Activated naive CD8-positive, alpha-beta T cell (primary cell): ENCODE measurements at regions not wholly inside any gene's neighbourhood (a gene's known extent, or its start where the extent isn't known, plus 50 kb on each side); places are given as distances from the start of the nearest gene placed in this dataset.
"Not testable (repeated sequence)": the region's sequence is repeated elsewhere in the genome, so short reads cannot be mapped to it uniquely, and the experiment has no call there.

ENCODE experiments used
- H3K27ac Mint-ChIP-seq: one replicate; pipeline ENCODE4 v1.8.0; 2021; ENCODE audit warnings: mixed read lengths
- H3K27me3 Mint-ChIP-seq: one replicate; pipeline ENCODE4 v1.8.0; 2021; ENCODE audit warnings: mixed read lengths
- H3K36me3 Mint-ChIP-seq: one replicate; pipeline ENCODE4 v1.8.0; 2021; ENCODE audit warnings: mixed read lengths
- H3K4me1 Mint-ChIP-seq: one replicate; pipeline ENCODE4 v1.8.0; 2021; ENCODE audit warnings: low read depth, mixed read lengths
- H3K4me3 Mint-ChIP-seq: one replicate; pipeline ENCODE4 v1.8.0; 2021; ENCODE audit warnings: mild to moderate bottlenecking, mixed read lengths
- H3K9me3 Mint-ChIP-seq: one replicate; pipeline ENCODE4 v1.8.0; 2021; ENCODE audit warnings: low read depth, mixed read lengths

DNA sequence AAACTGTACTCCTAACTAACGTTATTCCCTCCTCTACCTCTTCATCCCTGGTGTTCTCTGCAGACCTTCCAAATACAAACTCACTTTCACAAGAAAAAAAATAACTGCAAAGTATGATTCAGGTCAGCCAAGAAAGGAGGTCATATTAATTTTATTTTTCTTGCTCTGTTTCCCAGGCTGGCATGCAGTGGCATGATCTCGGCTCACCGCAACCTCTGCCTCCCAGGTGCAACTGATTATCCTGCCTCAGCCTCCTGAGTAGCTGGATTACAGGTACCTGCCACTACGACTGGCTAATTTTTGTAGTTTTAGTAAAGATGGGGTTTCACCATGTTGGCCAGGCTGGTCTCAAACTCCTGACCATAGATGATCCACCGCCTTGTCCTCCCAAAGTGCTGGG, 156.6 kb downstream of the CHIC2 start:
- Mint-ChIP-seq H3K4me1 (peaks cover 16% of the 10 kb centered on the region), H3K27ac (no peak overlapping the region), H3K4me3 (no peak overlapping the region), H3K36me3 (no peaks in the 10 kb centered on the region), H3K9me3 (no peaks in the 10 kb centered on the region), H3K27me3 (peaks cover 42% of the 10 kb centered on the region)

- Mint-ChIP-seq H3K27me3 (peaks cover 42% of the 10 kb centered on the region), H3K27ac (no peak overlapping the region)
Observed at GRCh38 chr4:53906606-53907190, 157.7 kb downstream of the CHIC2 start.

GRCh38 chr4:53905941-53906377, 158.4 kb downstream of the CHIC2 start:
- H3K36me3 Mint-ChIP-seq: no peaks in the 10 kb centered on the region
- no peak overlapping the region for H3K27ac Mint-ChIP-seq
- peaks cover 42% of the 10 kb centered on the region for H3K27me3 Mint-ChIP-seq
- peaks cover 16% of the 10 kb centered on the region for H3K4me1 Mint-ChIP-seq
- peak overlapping the region; percentile 72 for H3K4me3 Mint-ChIP-seq
- no peaks in the 10 kb centered on the region for H3K9me3 Mint-ChIP-seq

More at GRCh38 chr4:53906606-53907190, 157.7 kb downstream of the CHIC2 start:
- peaks cover 16% of the 10 kb centered on the region for H3K4me1 Mint-ChIP-seq
- no peaks in the 10 kb centered on the region for H3K9me3 Mint-ChIP-seq
- H3K36me3 Mint-ChIP-seq: no peaks in the 10 kb centered on the region
- H3K4me3 Mint-ChIP-seq: no peak overlapping the region

DNA sequence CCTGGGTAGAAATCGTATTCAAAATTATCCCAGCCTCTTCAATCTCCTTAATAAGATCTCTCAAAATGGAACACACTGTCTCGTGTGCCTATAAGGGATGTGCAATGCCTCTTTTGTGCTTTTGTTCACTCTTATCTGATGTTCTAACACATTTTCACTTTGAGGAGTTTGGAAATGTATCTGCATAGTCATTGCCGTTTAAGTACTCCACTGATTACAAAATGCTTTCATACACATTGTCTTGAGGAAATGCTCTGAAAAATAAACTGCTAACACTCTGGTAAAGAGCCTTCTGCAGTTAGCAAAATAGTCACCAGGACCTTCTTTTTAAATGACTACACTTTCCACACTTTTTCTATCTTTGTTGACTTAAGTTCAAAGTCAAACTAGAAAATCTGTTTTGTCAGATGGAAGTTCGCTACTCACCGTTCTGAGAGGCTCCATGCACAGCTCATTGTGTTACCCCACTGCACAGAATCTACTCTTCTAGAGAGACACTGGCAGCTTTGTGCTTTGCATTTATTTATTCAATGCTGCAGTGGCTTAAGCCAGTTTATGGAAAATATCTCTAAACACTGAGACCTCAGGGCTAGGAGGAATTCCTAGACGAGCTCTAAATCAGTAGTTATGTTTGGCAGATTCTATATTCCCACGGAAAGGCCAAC, 159.0 kb downstream of the CHIC2 start:
- no peaks in the 10 kb centered on the region for H3K9me3 Mint-ChIP-seq
- H3K27ac Mint-ChIP-seq: no peak overlapping the region
- no peaks in the 10 kb centered on the region for H3K36me3 Mint-ChIP-seq
- H3K4me1 Mint-ChIP-seq: peaks cover 16% of the 10 kb centered on the region
- H3K4me3 Mint-ChIP-seq: no peak overlapping the region
- peaks cover 38% of the 10 kb centered on the region for H3K27me3 Mint-ChIP-seq

DNA sequence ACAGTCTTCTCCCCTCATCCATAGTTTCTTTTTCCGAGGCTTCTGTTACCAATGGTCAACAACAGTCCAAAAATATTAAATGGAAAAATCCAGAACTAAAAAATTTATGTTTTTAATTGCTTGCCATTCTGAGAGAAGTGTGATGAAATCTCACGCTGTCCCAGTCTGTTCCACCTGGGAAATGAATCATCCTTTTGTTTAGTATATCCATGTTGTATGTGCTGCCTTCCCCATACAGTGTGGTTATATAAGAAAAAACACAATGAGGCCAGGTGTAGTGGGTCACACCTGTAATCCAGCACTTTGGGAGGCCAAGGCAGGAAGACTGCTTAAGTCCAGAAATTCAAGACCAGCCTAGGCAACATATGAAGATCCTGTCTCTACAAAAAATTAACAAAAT, 161.6 kb downstream of the CHIC2 start:
- H3K9me3 Mint-ChIP-seq: no peaks in the 10 kb centered on the region
- peaks cover 28% of the 10 kb centered on the region for H3K27me3 Mint-ChIP-seq

DNA sequence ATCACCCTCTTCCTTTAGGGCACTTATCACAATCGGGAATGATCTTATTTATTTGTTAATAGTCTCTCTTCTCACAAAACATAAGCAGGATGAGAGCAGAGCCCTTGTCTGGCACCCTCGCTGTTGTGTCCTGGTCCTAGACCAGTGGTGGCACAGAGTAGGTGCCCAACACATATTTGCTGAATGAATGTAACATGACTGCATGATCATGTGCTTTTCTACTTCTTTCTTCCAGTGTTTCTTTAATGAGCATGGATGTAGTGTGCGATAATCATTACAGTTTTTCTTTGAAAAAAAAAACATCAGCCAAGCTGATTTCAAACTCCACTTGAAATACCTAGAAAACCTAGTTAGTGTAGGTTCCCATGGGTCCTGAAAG, 164.1 kb downstream of the CHIC2 start:
- Mint-ChIP-seq H3K4me1 (no peaks in the 10 kb centered on the region), H3K27me3 (peaks cover 23% of the 10 kb centered on the region), H3K9me3 (no peaks in the 10 kb centered on the region), H3K36me3 (no peaks in the 10 kb centered on the region), H3K4me3 (no peak overlapping the region), H3K27ac (no peak overlapping the region)

More for the DNA sequence above, 161.6 kb downstream of the CHIC2 start:
- Mint-ChIP-seq H3K36me3 (no peaks in the 10 kb centered on the region), H3K4me1 (peaks cover 5% of the 10 kb centered on the region), H3K27ac (no peak overlapping the region), H3K4me3 (no peak overlapping the region)

- no peaks in the 10 kb centered on the region for H3K36me3 Mint-ChIP-seq
- no peak overlapping the region for H3K27ac Mint-ChIP-seq
Observed at GRCh38 chr4:53899586-53900270, 164.7 kb downstream of the CHIC2 start.

GRCh38 chr4:53895137-53895536, 169.3 kb downstream of the CHIC2 start:
- H3K4me1 Mint-ChIP-seq: no peaks in the 10 kb centered on the region
- H3K9me3 Mint-ChIP-seq: no peaks in the 10 kb centered on the region
- no peak overlapping the region for H3K27ac Mint-ChIP-seq
- H3K4me3 Mint-ChIP-seq: no peak overlapping the region
- no peaks in the 10 kb centered on the region for H3K36me3 Mint-ChIP-seq
- H3K27me3 Mint-ChIP-seq: peaks cover 13% of the 10 kb centered on the region

More at GRCh38 chr4:53899586-53900270, 164.7 kb downstream of the CHIC2 start:
- H3K27me3 Mint-ChIP-seq: peaks cover 22% of the 10 kb centered on the region
- no peak overlapping the region for H3K4me3 Mint-ChIP-seq
- no peaks in the 10 kb centered on the region for H3K4me1 Mint-ChIP-seq
- H3K9me3 Mint-ChIP-seq: no peaks in the 10 kb centered on the region

GRCh38 chr4:53890461-53890860, 173.9 kb downstream of the CHIC2 start:
- Mint-ChIP-seq H3K9me3 (no peaks in the 10 kb centered on the region), H3K27me3 (peaks cover 4% of the 10 kb centered on the region), H3K4me3 (no peak overlapping the region), H3K36me3 (no peaks in the 10 kb centered on the region), H3K27ac (no peak overlapping the region), H3K4me1 (no peaks in the 10 kb centered on the region)

DNA sequence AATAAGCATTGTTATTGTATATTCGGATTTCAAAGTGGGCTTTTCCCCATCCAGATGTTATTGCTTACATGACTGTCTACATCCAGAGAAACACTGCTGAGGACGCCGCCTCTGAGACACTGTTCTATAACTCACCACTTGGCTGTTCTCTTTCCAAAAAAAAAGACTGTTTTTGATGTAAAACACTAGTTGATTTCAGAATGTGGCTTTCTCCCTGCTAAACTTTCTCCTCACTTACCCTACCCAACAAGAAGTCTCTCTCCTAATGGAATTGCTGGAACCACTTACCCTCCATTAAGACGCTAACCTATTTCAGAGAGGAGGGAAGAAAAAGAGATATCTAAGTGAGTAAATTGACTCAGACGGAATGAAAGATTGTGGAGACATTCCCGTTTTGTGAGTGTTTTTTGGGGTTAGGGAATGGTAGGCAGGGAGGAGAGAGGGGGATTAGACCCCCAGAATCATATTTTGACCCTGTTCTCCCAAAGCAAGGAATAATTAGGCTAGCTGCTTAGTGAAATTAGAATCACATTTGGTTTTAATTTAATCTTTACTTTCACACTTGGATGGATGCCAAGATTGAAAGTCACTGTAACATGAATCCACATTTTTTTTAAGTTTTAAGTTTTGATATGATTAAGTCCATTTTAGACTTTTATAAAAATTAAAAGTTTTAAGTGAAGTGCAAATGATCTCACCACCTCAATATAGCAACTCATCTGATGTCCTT, 174.9 kb downstream of the CHIC2 start:
- H3K9me3 Mint-ChIP-seq: no peaks in the 10 kb centered on the region
- no peak overlapping the region for H3K27ac Mint-ChIP-seq
- no peaks in the 10 kb centered on the region for H3K36me3 Mint-ChIP-seq
- H3K4me3 Mint-ChIP-seq: no peak overlapping the region
- peaks cover 4% of the 10 kb centered on the region for H3K27me3 Mint-ChIP-seq
- no peaks in the 10 kb centered on the region for H3K4me1 Mint-ChIP-seq

DNA sequence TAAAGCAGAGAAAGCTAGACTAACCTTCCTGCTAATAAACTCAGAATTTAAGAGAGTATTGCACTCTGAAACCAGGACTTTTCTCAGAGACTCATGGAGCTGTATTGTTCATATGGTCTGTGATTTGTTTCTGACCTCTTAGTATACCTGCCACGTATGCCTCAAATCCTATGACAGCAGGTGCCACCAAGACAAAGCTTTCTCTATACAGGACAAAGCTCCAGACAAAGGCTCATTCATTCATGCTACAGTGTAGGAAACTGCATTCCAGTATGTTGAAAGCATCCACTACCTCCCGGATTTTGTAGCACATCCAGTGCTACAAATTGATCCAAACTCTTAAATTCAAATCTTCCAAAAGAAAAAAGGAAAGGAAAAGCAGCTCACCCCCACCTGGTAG, 178.3 kb downstream of the CHIC2 start:
- no peak overlapping the region for H3K4me3 Mint-ChIP-seq
- no peaks in the 10 kb centered on the region for H3K9me3 Mint-ChIP-seq
- no peaks in the 10 kb centered on the region for H3K36me3 Mint-ChIP-seq
- H3K27ac Mint-ChIP-seq: no peak overlapping the region
- no peaks in the 10 kb centered on the region for H3K4me1 Mint-ChIP-seq
- peaks cover 4% of the 10 kb centered on the region for H3K27me3 Mint-ChIP-seq

- Mint-ChIP-seq H3K36me3 (no peaks in the 10 kb centered on the region), H3K27me3 (peaks cover 4% of the 10 kb centered on the region), H3K9me3 (no peaks in the 10 kb centered on the region), H3K4me1 (no peaks in the 10 kb centered on the region), H3K4me3 (no peak overlapping the region), H3K27ac (no peak overlapping the region)
Observed at GRCh38 chr4:53885668-53886067, 178.7 kb downstream of the CHIC2 start.

- H3K4me3 Mint-ChIP-seq, H3K27me3 Mint-ChIP-seq, H3K9me3 Mint-ChIP-seq, H3K27ac Mint-ChIP-seq, H3K36me3 Mint-ChIP-seq, H3K4me1 Mint-ChIP-seq: not testable (repeated sequence)
Observed at GRCh38 chr4:53877096-53877495, 187.3 kb downstream of the CHIC2 start.

DNA sequence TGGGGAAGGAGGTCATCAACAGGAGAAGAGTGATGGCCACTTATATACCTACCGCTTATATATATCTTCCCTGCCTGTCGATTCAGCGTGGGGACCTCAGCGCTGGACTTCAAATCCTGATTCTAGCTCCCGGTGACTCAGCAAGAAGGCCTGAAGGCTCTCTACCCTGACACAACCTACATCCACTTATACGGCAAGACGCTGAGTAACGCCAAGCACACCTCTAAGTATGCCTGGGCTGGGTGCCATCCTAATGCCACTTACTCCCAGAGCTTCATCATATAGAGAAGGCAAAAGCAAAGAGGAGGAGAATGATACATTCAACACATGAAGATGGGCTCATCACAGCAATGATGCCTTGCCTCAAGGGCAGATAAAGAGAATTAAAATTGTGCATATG, 198.3 kb downstream of the CHIC2 start:
- H3K9me3 Mint-ChIP-seq: no peaks in the 10 kb centered on the region
- no peaks in the 10 kb centered on the region for H3K36me3 Mint-ChIP-seq
- H3K4me1 Mint-ChIP-seq: no peaks in the 10 kb centered on the region
- no peak overlapping the region for H3K4me3 Mint-ChIP-seq
- no peak overlapping the region for H3K27ac Mint-ChIP-seq
- H3K27me3 Mint-ChIP-seq: peaks cover 6% of the 10 kb centered on the region

DNA sequence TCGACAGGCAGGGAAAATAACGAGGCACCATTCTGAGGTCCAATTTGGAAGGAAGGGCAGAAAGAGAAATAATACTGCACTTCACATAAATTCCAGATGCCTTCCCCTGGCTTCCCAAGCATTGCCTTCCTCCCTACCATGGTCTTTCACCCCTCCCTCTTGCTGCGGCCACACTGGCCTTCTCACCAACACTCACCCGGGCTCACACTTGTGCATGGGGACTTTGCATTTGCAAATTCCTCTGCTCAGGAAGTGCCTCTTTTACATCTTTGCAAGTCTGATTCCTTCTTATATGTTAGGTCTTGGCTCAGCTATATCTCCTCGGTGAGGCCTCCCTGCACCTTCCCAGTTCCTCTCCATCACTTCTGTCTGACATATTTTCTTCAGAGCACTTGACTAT, 199.4 kb downstream of the CHIC2 start:
- Mint-ChIP-seq H3K36me3 (no peaks in the 10 kb centered on the region), H3K27ac (no peak overlapping the region), H3K4me3 (no peak overlapping the region), H3K9me3 (no peaks in the 10 kb centered on the region), H3K4me1 (no peaks in the 10 kb centered on the region), H3K27me3 (peaks cover 7% of the 10 kb centered on the region)
